ENCODE measurements at regions not wholly inside any gene's neighbourhood (a gene's known extent, or its start where the extent isn't known, plus 50 kb on each side); places are given as distances from the start of the nearest gene placed in this dataset.

DNA sequence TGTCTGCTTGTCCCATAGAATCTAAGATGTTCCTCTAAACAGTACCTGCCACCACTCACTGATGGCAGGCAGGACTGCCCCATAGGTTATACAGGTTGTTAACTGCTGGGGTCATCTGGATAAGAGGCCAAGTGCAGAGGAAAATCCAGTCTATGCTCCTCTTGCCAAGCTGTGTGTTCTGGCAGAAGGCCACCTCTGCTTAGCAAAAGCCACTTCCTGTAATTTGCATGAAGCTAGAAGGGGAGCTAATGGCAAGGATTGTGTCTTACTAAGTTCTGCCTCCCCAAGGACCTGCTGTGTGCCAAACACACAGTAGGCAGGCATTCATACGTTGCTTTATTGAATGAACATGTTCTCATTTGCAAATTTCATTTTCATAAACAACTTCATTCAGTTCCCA lies 445.4 kb downstream of the BCL11B start:
- no peaks in the 10 kb centered on the region for H3K9me3 ChIP-seq (ENCODE audit: control insufficient read depth in 1 of 2, low read length in 2 of 2)
- H3K4me1 ChIP-seq (ENCODE audit: control insufficient read depth in 1 of 2, insufficient read depth in 2 of 2, low read length in 2 of 2) = no peaks in the 10 kb centered on the region
- H3K4me3 ChIP-seq (ENCODE audit: low read depth in 1 of 2, low read length in 2 of 2) = no peak overlapping the region
- no peaks in the 10 kb centered on the region for H3K27me3 ChIP-seq (ENCODE audit: low read depth, low read length)
- H3K27ac ChIP-seq (ENCODE audit: low read length) = no peak overlapping the region
- H3K36me3 ChIP-seq (ENCODE audit: control insufficient read depth in 1 of 2, insufficient read depth in 2 of 2, low read length in 2 of 2) = no peaks in the 10 kb centered on the region

DNA sequence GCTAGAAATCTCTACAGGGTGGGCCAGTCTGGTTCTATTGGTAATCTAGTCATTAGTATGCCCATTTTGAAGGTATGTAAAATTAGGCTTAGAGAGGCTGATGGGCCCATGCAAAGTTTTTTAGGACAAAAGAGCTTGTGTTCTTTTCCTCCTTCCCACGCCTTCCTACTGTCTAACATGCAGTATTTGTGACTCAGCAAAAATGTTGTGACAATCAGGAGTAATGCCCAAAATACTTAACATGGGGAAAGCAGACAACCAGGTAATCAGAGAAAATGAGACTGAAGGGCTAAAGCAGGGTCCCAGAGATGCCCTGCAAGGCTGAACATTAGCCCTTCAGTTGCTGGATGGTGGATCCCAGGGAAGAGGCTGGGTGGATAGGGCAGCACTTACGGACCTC lies 437.9 kb downstream of the BCL11B start:
- Histone ChIP-seq H3K27ac (ENCODE audit: low read length) (no peak overlapping the region), H3K36me3 (ENCODE audit: control insufficient read depth in 1 of 2, insufficient read depth in 2 of 2, low read length in 2 of 2) (no peaks in the 10 kb centered on the region), H3K9me3 (ENCODE audit: control insufficient read depth in 1 of 2, low read length in 2 of 2) (no peaks in the 10 kb centered on the region), H3K4me1 (ENCODE audit: control insufficient read depth in 1 of 2, insufficient read depth in 2 of 2, low read length in 2 of 2) (no peaks in the 10 kb centered on the region), H3K27me3 (ENCODE audit: low read depth, low read length) (no peaks in the 10 kb centered on the region), H3K4me3 (ENCODE audit: low read depth in 1 of 2, low read length in 2 of 2) (no peak overlapping the region)

DNA sequence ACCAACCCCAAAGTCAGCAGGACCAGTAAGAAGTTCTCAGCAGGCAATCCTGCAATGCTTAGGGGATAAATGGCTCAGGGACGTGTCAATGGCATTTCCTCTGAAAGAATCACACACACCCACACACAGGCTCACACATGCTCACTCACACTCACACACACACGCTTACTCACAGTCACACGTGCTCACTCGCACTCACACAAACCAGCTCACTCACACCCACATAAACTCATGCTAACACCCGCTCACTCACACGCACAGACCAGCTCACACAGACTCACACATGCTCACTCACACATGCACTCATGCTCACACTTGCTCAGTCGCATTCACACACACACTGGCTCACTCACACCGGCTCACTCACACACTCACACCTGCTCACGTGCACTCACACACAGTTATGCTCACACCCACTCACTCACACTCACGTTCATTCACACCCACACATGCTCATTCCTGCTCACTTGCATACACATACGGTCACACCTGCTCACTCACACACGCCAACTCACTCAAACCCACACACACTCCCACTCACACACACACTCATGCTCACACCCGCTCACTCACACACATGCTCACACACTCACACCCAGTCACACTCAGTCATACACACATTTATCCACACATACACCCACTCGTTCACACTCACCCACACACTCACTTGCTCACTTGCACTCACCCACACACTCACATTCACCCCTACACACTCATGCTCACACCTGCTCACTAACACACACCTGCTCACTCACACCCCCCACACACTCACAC lies 436.8 kb downstream of the BCL11B start:
- Histone ChIP-seq H3K27ac (ENCODE audit: low read length) (no peak overlapping the region), H3K36me3 (ENCODE audit: control insufficient read depth in 1 of 2, insufficient read depth in 2 of 2, low read length in 2 of 2) (no peaks in the 10 kb centered on the region), H3K4me3 (ENCODE audit: low read depth in 1 of 2, low read length in 2 of 2) (no peak overlapping the region), H3K9me3 (ENCODE audit: control insufficient read depth in 1 of 2, low read length in 2 of 2) (no peaks in the 10 kb centered on the region), H3K4me1 (ENCODE audit: control insufficient read depth in 1 of 2, insufficient read depth in 2 of 2, low read length in 2 of 2) (no peaks in the 10 kb centered on the region), H3K27me3 (ENCODE audit: low read depth, low read length) (no peaks in the 10 kb centered on the region)

DNA sequence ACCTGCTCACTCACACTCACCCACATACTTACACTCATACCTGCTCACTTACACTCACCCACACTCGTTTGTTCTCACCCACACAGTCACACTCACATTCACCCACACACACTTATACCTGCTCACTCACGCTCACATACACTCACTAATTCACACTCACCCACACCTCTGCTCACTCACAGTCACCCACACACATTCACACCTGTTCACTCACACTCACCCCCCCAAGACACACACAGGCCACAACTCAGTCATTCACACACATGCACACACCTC lies 436.2 kb downstream of the BCL11B start:
- Histone ChIP-seq H3K27me3 (ENCODE audit: low read depth, low read length) (no peaks in the 10 kb centered on the region), H3K4me3 (ENCODE audit: low read depth in 1 of 2, low read length in 2 of 2) (no peak overlapping the region), H3K36me3 (ENCODE audit: control insufficient read depth in 1 of 2, insufficient read depth in 2 of 2, low read length in 2 of 2) (no peaks in the 10 kb centered on the region), H3K27ac (ENCODE audit: low read length) (no peak overlapping the region), H3K9me3 (ENCODE audit: control insufficient read depth in 1 of 2, low read length in 2 of 2) (no peaks in the 10 kb centered on the region), H3K4me1 (ENCODE audit: control insufficient read depth in 1 of 2, insufficient read depth in 2 of 2, low read length in 2 of 2) (no peaks in the 10 kb centered on the region)

DNA sequence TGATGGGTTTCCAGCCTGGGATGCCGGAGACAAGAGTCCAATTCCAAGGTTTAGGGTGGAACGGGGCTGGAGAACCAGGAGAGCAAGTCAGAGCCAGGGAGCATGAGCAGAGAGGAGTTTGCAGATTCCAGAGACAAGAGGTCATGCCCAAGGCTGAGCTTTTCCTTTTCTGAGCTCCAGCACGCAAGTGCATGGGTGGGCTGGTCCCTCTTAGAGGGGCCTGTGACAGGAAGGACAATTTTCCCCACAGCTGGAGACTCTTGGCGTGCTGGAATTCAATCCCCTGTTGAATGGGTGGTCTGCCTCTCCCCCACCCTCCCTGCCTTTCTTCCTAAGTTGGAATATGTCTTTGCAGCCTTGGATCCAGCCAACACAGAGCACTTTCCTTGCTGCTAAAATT lies 431.9 kb downstream of the BCL11B start:
- Histone ChIP-seq H3K9me3 (ENCODE audit: control insufficient read depth in 1 of 2, low read length in 2 of 2) (peaks cover 0 to 3% of the 10 kb centered on the region in 2 donors), H3K27ac (ENCODE audit: low read length) (no peak overlapping the region), H3K4me3 (ENCODE audit: low read depth in 1 of 2, low read length in 2 of 2) (no peak overlapping the region), H3K27me3 (ENCODE audit: low read depth, low read length) (no peaks in the 10 kb centered on the region), H3K4me1 (ENCODE audit: control insufficient read depth in 1 of 2, insufficient read depth in 2 of 2, low read length in 2 of 2) (no peaks in the 10 kb centered on the region), H3K36me3 (ENCODE audit: control insufficient read depth in 1 of 2, insufficient read depth in 2 of 2, low read length in 2 of 2) (no peaks in the 10 kb centered on the region)

DNA sequence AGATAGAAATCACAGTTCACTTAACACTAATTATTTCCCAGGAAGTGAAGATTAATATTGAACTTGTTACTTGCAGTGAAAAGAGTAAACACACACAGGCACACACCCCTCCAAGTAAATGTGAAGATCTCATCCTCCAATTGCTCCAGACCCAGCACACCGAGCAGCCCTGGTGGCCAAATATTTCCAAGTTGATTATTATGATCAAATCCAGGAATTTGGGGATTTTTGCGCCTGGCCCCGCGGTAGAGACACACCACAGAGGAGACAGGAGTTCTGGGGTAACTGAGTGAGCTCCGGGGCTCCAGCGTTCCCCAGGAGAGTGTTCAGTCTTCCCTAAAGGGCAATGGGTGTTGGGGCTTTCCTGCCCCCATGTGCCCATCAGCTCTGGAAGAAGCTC lies 431.5 kb downstream of the BCL11B start:
- no peaks in the 10 kb centered on the region for H3K36me3 ChIP-seq (ENCODE audit: control insufficient read depth in 1 of 2, insufficient read depth in 2 of 2, low read length in 2 of 2)

DNA sequence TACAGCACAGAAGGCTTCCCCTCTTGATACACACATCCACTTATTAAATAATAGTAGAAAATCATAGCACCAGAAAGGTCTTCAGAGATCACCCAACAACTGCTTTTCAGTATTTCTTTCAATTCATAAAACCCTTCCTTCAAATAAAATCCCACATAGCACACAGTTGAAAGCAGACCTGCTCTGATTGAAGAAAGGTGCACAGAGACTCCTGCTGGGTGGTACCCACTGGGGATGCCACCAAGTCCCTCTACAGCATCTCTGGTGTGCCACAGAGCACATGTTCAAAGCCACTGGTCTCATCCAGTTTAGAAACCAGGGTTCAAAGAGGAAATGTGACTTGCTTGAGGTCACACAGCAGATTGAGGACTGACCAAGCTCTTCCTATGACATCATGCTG lies 427.5 kb downstream of the BCL11B start:
- H3K9me3 ChIP-seq (ENCODE audit: control insufficient read depth in 1 of 2, low read length in 2 of 2) = peaks cover 0 to 3% of the 10 kb centered on the region in 2 donors
- no peak overlapping the region for H3K4me3 ChIP-seq (ENCODE audit: low read depth in 1 of 2, low read length in 2 of 2)
- no peaks in the 10 kb centered on the region for H3K4me1 ChIP-seq (ENCODE audit: control insufficient read depth in 1 of 2, insufficient read depth in 2 of 2, low read length in 2 of 2)
- no peaks in the 10 kb centered on the region for H3K27me3 ChIP-seq (ENCODE audit: low read depth, low read length)
- H3K36me3 ChIP-seq (ENCODE audit: control insufficient read depth in 1 of 2, insufficient read depth in 2 of 2, low read length in 2 of 2) = no peaks in the 10 kb centered on the region
- no peak overlapping the region for H3K27ac ChIP-seq (ENCODE audit: low read length)

More for the DNA sequence above, 431.5 kb downstream of the BCL11B start:
- no peak overlapping the region for H3K4me3 ChIP-seq (ENCODE audit: low read depth in 1 of 2, low read length in 2 of 2)
- peaks cover 0 to 3% of the 10 kb centered on the region in 2 donors for H3K9me3 ChIP-seq (ENCODE audit: control insufficient read depth in 1 of 2, low read length in 2 of 2)
- no peaks in the 10 kb centered on the region for H3K27me3 ChIP-seq (ENCODE audit: low read depth, low read length)
- no peaks in the 10 kb centered on the region for H3K4me1 ChIP-seq (ENCODE audit: control insufficient read depth in 1 of 2, insufficient read depth in 2 of 2, low read length in 2 of 2)
- H3K27ac ChIP-seq (ENCODE audit: low read length) = no peak overlapping the region

DNA sequence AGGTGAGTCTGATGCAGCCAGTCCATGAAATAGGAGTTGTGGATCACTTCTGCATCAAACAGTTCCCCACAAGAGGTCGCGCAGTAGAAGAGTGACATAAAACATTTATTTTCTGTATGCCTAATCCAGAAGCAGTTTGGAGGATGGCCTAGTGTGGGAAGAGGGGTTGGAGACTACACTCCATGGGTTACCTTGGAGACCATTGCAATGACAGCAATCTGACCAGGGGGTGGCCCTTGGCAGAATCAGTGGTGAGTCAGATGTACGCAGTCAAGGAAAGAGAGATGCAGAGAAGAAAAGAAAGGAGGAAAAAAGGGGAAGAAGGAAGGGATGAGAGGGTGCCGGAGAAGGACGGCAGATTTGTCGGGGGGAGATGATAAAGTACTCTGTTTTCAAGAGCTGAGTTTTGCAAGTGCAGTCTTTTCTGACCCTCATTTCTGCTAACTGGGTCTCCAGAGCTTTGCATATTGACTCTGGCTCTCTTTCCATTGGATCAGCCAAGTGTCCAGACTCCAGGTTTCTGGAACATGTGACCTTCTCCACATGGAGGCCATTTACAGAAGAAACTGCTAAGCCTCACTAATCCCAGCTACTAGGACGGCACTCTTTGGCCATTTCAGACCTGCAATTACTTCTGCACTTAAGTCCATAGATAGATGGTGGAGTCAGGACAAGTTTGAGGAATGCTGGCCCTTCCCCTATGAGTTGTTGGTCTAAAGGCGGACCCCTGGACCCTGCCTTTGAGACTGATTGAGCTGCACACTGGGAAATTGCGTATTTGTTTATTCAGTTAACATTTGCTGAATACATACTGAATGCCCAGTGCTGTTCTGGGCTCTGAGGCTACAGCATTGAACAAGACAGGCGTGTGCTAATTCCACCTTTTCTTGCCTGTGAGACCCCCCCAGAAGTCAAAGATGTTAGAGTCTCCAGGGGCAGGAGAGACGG lies 424.2 kb downstream of the BCL11B start:
- H3K4me3 ChIP-seq (ENCODE audit: low read depth in 1 of 2, low read length in 2 of 2) = no peak overlapping the region
- H3K27me3 ChIP-seq (ENCODE audit: low read depth, low read length) = no peaks in the 10 kb centered on the region
- H3K9me3 ChIP-seq (ENCODE audit: control insufficient read depth in 1 of 2, low read length in 2 of 2) = peaks cover 0 to 3% of the 10 kb centered on the region in 2 donors
- H3K4me1 ChIP-seq (ENCODE audit: control insufficient read depth in 1 of 2, insufficient read depth in 2 of 2, low read length in 2 of 2) = no peaks in the 10 kb centered on the region
- H3K27ac ChIP-seq (ENCODE audit: low read length) = no peak overlapping the region
- no peaks in the 10 kb centered on the region for H3K36me3 ChIP-seq (ENCODE audit: control insufficient read depth in 1 of 2, insufficient read depth in 2 of 2, low read length in 2 of 2)

DNA sequence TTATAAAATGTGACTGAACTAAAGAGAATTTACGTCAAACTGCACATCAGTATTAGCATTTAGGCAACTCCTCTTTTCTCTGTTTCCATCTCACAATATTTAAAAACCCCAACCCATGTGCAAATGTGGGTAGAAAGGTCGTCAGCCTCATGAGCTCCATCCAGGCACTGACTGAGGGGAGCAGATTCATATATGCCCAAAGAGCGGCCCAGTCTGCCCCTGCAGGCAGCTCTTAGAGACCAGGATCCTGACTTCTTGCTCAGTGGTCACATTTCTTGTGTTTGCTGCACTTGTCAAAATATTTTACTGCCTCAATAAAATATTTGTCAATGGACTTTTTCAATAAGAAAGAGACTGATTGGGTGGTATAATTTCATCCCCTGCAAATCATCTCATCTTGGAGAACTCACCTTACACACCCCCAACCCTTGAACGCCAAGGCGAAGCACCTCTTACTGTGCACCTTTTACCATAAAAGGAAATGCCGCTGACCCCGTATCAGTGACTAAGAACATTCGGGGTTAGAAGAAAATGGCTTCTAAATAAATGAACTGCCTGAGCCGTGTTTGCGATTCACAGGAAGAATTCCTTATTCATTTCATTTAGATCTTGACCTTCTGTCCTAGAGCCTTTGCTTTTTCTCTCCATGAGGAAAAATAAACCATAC lies 418.8 kb downstream of the BCL11B start:
- no peaks in the 10 kb centered on the region for H3K27me3 ChIP-seq (ENCODE audit: low read depth, low read length)
- no peak overlapping the region for H3K27ac ChIP-seq (ENCODE audit: low read length)
- H3K4me3 ChIP-seq (ENCODE audit: low read depth in 1 of 2, low read length in 2 of 2) = no peak overlapping the region
- no peaks in the 10 kb centered on the region for H3K9me3 ChIP-seq (ENCODE audit: control insufficient read depth in 1 of 2, low read length in 2 of 2)
- no peaks in the 10 kb centered on the region for H3K4me1 ChIP-seq (ENCODE audit: control insufficient read depth in 1 of 2, insufficient read depth in 2 of 2, low read length in 2 of 2)
- H3K36me3 ChIP-seq (ENCODE audit: control insufficient read depth in 1 of 2, insufficient read depth in 2 of 2, low read length in 2 of 2) = no peaks in the 10 kb centered on the region

DNA sequence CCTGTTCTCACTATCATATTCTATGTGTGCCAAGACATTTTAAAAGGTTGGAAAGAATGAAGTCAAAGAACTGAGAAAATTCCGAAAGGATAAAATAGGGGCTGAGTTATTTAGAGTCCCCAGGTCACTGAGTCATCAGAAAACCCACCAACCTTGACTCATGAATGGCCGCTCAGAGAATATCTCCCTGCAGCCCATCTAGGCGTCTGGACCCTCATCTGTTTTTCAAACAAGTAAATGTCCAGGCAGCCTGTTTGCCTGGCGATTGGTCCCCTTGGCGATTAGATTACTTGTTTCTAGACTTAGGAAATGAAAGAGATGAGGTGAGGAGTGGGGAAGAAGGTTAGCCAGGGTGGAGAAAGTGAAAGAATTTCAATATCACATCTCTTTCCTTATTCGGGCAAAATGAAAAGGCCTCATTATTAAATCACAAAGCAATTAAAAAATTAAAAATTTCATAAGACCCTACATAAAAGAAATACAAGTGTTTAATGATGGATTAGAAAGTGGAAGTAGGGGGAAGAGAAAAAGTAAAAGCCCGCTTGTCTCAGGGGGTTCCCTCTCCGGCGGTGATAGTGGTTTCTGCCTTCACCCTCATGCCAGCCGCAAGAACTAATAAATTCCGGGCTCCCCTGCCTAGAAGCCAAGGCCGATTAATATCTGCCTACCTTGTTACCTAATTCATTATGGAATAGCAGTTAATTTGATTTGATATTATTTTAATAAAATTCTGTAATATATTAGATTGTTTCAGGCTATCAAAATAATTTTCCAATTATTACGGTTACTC lies 415.9 kb downstream of the BCL11B start:
- no peaks in the 10 kb centered on the region for H3K36me3 ChIP-seq (ENCODE audit: control insufficient read depth in 1 of 2, insufficient read depth in 2 of 2, low read length in 2 of 2)
- H3K4me1 ChIP-seq (ENCODE audit: control insufficient read depth in 1 of 2, insufficient read depth in 2 of 2, low read length in 2 of 2) = no peaks in the 10 kb centered on the region
- no peaks in the 10 kb centered on the region for H3K27me3 ChIP-seq (ENCODE audit: low read depth, low read length)
- no peaks in the 10 kb centered on the region for H3K9me3 ChIP-seq (ENCODE audit: control insufficient read depth in 1 of 2, low read length in 2 of 2)
- H3K4me3 ChIP-seq (ENCODE audit: low read depth in 1 of 2, low read length in 2 of 2) = no peak overlapping the region
- no peak overlapping the region for H3K27ac ChIP-seq (ENCODE audit: low read length)

DNA sequence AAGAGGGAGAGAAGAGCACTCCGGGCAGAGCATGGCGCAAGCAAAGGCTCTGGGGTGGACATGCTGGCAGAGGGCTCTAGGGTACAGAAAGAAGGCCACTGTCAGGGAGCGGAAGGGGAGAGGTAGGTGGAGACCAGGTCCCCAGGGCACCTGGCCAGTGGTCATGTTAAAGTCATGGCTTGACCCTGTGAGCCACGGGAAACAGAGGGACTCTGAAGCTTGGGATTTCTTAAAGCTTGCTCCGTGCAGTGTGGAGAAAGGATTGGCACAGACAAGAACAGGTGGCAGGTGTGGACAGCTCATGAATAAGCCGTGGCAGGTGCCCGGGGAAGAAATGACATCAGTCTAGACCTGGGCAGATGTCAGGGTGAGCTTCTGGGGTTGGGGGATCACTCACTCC lies 413.8 kb downstream of the BCL11B start:
- Histone ChIP-seq H3K36me3 (ENCODE audit: control insufficient read depth in 1 of 2, insufficient read depth in 2 of 2, low read length in 2 of 2) (no peaks in the 10 kb centered on the region), H3K4me3 (ENCODE audit: low read depth in 1 of 2, low read length in 2 of 2) (no peak overlapping the region), H3K27me3 (ENCODE audit: low read depth, low read length) (no peaks in the 10 kb centered on the region), H3K9me3 (ENCODE audit: control insufficient read depth in 1 of 2, low read length in 2 of 2) (no peaks in the 10 kb centered on the region), H3K4me1 (ENCODE audit: control insufficient read depth in 1 of 2, insufficient read depth in 2 of 2, low read length in 2 of 2) (no peaks in the 10 kb centered on the region), H3K27ac (ENCODE audit: low read length) (no peak overlapping the region)

All from muscle layer of duodenum (tissue), 2 donors.